NCI-H2107 (cell line): ENCODE measurements at regions not wholly inside any gene's neighbourhood (a gene's known extent, or its start where the extent isn't known, plus 50 kb on each side); places are given as distances from the start of the nearest gene placed in this dataset.

Source experiments
- DNase-seq: peaks from one replicate; lab custom pipeline; 2025; lab: John Stamatoyannopoulos, UW

- DNase-seq: no peak
These were observed 326.8 kb upstream of the RTL1 start for GRCh38 chr14:101230161-101230850.

DNA sequence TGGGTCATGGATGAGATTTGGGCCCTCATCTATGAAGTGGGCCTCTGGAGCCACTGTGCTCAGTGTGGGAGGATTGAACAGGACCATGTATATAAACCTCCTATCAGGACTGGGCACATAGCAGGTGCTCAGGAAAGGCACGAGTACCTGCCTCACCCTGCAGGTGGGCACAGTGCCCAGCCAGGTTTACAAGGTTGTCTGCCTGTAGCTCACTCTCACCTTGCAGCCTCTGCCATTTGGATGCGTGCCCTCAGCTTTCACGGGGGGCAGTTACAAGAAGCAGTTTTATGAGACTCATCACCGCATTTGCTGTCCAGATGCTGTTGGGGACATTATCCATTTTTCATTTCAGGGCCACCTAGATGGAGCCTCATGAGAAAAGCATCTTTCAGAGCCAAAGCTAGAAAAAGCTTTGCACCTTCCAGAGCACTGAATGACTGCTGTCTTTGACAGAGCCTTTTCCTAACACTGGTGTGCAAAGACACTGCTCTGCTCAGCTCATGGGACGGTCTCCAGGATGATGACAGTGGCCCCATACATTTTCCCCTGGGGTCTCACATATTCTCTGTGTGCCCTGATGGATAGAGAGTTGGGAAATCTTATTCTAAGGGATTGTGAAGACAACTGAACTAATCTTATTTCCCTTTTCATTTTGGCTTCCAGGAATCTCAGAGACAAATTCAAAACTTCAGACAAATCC lies 327.5 kb upstream of the RTL1 start:
- DNase-seq: no peak

DNA sequence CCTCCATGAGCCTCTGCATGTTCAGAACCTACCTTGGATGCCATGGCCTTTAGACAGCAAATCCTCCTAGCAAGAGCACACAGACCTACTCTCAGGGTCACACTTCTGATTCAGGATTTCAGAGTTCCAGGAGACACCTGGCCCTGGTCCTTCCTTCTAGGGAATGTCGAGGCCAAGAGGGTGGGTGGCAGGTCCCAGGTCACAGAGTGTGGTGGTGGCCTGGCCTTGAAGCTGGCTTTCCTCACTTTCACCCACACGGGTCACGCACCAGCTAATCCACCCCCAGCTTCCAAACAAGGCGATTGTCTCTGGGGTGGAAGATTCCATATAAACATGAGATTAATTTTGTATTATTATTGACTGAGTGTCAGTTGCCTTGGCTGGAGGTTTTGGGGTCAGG lies 328.3 kb upstream of the RTL1 start:
- no peak for DNase-seq

DNA sequence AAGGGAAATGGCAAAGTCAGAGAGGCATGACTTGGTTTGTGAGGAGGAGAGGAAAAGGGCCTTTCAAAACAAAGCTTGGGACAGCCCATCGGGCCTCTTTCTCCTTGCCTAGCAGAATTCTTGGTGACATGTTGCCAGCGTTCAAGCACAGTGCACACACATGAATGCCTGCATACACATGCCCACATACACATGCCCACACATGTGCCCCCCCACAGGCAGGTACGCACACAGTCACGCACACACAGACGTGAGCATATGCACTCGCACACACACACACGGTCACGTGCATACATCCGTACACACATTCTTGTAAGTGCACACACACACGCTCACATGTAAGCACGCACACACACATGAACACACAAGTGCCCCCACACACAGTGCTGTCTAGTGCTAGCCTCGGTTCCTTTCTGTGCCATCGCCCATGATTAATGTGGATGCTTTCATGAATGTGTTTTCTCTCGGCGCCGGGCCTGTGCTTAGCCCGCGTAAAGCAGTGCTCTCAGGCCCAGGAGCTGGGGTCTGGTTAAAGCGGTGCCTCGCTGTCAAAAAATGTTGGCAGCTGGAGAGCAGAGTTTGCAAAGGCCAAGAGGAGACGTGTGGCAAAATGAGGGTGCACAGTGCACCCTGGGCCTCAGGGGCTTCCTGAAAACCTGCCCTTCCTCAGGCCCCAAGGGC lies 328.8 kb upstream of the DIO3 start:
- no peak for DNase-seq

DNA sequence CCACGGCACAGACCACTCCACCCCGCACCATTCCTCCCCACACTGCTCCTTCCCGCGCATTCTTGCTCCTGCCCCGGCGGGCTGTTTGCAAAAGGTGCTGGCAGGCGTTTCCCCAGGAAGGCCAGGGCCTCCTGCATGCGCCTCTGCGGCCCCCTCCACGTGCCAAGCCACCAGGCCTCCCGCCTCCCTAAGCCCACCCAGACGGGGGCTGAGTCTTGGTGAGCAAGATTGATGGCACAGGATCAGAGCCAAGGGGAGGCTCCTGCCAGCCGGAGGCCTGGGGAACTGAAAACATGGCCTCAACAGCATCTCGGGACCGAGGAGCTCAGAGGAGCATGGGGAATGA lies 328.3 kb upstream of the DIO3 start:
- DNase-seq: no peak

DNA sequence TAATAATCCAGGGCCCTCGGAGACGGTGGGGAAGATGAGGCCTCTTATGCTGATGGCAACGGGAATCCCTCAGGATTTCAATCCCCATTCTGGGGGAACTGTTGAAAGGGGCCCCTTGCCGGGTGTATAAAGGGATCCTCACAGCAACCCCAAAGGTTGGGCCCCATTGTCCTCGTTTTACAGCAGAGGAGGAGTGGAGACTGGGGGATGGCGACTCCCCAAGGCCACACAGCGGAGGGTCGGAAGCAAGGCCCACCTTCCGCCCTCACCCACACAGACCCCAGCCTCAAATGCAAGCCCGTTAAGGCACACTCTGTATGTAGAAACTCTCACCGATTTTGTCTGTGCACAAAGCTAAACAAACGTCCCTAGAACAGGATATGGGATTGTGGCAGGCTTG lies 327.9 kb upstream of the DIO3 start:
- DNase-seq: no peak

- no peak for DNase-seq
These were observed 327.5 kb upstream of the DIO3 start for GRCh38 chr14:101233808-101234207.

DNA sequence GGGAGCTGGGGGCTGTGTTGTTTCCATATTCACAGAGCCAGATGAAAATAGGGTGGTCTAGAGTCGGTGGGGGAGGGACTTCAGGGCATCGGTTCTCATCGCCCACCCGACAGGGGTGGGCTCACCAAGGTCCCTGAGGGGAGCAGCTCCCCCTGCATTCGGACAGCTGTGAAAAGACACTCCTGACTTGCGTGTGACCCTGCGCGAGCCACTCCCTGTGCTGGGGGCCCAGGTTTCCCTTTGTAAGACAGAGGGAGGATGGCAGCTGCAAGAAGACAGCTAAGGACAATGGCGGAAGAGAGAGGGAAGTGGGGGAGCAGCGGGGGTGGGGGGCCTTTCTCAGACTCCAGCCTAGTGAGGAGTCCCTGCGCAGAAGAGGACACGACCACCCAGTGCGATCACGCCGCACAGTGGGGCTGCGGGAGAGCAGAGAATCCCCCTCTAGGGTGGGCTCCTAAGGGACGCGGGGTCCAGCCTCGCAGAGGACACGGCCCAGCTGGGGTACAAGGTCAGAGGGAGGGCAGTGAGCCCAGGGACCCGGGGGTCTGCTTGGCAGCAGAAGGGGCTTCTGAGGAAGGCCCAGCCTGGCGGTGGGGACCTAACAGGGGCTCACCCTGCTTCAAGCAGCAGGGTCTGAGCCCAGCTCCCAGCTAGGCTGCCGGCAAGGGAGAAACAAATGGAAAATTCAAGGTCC lies 326.9 kb upstream of the DIO3 start:
- DNase-seq: no peak

DNA sequence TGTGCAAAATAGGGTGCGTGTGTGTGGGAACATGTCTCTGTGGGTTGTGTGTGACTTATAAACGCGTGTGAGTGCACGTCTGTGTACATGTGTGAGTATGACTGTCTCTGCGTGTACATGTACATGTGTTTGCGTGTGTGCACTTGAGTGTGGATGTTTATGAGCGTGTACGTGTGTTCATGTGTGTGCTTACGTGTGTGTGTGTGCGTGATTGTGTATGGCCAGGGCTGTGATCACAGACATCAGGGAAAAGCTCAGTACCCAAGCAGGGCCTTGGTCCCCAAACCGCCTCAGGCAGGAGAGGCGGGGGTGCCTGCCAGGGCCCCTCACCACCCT lies 326.3 kb upstream of the DIO3 start:
- DNase-seq: no peak

GRCh38 chr14:101235335-101236103 lies 325.8 kb upstream of the DIO3 start:
- peak; percentile 70 for DNase-seq

DNA sequence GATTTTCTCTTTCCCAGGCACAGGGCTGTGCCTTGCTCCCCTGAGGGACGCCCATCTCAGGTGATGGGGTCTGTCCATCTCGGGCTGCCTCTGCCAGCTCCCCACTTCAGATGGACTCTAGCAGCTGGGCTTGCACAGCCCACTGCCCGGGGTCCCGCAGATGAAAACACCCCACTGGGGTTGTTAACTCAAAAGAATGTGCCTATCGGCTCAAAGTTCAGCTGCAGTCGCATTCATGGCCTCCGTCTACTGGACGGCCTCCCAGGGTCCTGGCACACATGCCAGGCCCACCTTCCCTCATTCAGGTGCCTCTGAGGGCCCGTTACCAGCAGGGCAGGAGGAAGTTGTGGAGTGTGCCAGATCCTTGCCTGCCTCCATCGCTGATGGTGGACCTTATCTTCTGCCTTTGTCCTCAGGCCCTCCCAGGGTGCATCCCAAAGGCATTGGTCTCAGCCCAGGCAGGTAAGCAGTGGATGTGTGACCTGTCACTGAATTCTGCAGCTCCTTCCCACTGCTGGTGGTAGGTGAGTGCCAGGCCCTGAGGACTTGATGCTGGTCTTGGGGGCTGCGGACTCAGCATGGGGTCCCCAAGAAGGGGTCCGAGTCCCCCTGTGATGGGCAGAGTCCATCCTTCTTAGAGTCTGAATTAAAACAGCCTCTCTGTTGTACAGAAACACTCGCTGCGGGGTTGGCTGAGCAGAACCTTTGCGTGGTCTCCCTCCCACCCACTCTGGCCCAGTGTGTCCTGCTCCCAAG lies 324.6 kb upstream of the DIO3 start:
- no peak for DNase-seq

DNA sequence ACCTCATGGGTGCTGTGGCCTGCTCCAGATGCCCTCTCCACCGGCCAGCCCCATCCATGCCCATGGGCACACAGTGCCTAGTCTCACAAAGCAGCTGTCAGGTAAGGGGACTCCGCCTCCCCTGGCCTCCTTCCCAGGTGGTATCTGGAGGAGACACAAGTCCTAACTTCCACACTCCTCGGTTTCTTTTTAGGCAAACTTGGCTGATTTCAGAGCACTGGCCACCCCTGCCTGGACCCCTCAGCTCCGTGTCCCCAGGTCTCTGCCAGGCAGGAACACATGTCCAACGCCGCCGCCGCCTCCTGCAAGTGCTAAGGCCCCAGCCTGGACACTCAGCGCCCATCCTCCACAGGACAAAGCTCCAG lies 324.1 kb upstream of the DIO3 start:
- no peak for DNase-seq

- DNase-seq: no peak
These were observed 322.2 kb upstream of the DIO3 start for GRCh38 chr14:101239065-101239464.

- DNase-seq: no peak
These were observed 320.1 kb upstream of the DIO3 start for GRCh38 chr14:101241147-101241546.

GRCh38 chr14:101241807-101242278 lies 319.5 kb upstream of the DIO3 start:
- no peak for DNase-seq

DNA sequence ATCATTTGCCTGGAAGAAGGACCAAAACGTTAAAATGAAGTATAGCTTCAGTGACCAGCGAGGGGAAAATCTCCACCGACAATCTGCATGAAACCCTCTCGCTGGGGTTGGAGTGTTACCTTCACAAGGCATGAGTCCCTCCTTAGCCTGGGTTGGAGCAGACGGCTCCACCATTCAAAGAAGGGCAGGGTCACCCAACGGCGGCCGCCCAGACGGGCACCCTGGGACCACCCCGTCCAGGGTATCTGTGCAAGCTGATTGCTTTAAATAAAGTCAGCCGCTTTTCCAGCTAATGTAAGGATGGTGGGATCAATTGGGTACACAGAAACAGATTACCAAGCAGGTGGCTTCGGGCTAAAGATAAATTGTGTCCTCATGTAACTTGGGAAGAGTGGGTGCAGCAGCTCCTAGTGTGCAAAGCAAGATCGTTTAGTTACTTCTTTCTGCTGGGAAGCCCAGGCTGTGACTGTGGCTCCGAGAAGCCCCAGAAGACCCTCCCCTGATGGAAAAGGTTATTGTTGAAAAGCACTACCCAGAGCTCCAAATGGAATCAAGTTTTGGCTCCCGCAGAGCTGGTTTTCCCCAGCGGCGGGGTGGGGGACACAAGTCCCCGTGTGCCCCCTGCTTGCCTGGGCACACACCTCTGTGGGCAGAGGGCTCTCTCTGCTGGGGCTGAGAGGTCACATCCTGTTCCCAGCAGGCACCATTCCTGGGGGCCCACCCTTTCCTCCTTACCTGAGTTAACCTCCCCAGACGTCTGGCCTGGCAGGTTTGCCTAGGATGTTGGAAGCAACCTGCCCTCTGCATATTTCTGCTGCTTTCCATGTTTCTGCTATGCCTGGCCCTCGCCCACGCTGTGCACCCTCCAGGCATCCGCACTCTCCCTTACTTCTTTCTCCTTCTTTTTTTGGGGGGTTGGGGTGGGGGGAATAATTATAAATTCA lies 318.6 kb upstream of the DIO3 start:
- DNase-seq: no peak

DNA sequence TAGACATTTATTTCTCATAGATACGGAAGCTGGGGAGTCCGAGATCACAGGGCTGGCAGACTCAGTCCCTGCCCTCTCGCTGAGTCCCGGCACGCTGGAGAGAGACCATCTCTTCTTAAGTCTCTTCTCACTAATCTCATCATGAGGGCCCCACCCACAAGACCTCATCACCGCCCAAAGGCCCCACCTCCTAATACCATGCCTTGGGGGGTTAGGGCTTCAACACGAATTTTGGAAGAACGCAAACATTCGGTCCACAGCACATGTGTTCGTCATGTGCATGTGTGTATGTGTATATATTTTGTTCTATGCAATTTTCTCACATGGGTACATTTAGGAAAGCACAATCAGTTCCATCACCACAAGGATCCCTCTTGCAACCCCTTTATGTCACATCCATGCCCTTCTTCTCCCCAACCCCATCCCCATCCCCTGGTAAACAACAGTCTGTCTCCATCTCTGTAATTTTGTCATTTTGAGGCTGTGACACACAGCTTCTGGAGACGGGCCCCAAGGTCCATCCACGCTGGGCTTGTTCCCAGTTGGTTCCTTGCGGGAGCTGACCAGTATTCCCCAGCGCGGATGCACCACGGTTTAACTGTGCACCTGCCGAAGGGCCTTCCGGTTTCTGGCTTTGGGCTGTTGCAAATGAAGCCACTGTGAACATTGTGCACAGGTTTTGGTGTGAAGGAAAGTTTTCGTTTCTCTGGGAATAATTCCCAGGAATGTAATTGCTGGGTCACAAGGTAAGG lies 317.5 kb upstream of the DIO3 start:
- no peak for DNase-seq

DNA sequence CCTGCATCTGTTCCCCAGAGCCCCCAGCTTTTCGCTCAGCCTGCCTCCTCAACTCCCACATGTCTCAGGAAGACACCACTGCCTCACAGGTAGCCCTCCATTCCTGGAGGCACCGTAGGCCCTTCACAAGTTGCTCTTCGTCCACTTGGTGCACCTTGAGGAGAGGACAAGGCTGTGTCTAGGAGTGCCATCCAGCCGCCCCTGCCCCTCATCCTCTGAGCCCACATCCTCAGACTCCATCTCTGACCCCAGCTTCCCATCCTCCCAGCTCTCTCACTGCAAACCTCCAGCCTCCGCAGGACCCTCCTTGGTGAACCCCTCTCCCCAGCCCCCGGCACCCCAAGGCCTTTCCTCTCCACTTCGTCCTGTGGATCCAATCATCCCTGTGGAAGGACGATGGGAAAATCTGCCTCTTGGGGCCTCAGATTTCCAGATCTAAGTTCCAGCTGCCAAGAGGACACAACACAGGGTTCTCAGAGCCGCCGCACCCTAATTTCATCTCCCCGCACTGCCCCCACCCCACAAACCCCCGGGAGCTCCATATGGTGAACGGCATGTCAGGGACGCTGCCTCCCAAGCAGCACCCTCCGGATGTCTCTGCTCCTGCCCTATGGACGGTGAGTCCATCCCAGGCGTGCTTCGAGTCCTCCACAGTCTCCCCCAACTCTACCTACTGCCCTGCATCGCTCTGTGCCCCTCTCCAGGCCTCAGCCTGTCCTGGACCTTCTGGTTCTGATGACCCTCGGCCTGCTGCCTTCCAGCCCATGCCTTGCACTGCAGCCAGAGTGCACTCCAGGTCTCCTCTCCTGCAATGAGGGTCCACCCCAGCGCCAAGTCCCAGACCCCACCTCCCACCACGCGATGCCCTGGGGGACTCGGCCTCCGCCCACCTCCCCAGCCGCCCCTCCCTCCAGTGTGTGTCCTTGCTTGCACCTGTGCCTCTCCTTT lies 314.1 kb upstream of the DIO3 start:
- no peak for DNase-seq
